ENCODE measurements at regions not wholly inside any gene's neighbourhood (a gene's known extent, or its start where the extent isn't known, plus 50 kb on each side); places are given as distances from the start of the nearest gene placed in this dataset.

DNA sequence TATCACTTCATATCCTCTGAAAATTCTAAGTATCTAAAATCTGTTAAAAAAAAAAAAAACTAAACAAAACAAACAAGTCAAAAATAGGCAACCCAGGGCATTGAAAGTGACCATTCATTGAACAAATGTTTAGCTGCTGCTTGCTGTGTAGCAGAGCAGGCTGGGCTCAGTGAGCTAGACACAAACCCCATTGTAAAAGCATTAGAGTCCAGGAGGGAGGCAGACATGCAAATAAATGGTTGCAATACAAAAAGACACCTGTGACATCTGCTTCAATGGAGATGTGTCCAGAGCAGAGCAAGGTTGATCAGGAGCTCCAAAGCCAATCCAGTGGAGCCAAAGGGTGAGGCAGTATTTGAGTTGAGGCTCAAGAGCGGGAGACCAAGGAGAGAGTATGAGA lies 267.3 kb upstream of the GATB start:
- no peaks in the 10 kb centered on the region for H3K36me3 ChIP-seq
- DNase-seq: no peak
- H3K4me3 ChIP-seq: no peak overlapping the region
- no peak overlapping the region for H3K27ac ChIP-seq
- H3K4me1 ChIP-seq: no peaks in the 10 kb centered on the region
- no peaks in the 10 kb centered on the region for H3K9me3 ChIP-seq
- intact Hi-C loops (cut with DNase I): no loop called here
- WGBS, 2 donors: 90 to 94% methylated on average over 1 of the region's 1 CpG
- TF ChIP-seq POLR2A (IDR thresholded peaks at IDR 0.05): no peak
- TF ChIP-seq, protein P1, sequence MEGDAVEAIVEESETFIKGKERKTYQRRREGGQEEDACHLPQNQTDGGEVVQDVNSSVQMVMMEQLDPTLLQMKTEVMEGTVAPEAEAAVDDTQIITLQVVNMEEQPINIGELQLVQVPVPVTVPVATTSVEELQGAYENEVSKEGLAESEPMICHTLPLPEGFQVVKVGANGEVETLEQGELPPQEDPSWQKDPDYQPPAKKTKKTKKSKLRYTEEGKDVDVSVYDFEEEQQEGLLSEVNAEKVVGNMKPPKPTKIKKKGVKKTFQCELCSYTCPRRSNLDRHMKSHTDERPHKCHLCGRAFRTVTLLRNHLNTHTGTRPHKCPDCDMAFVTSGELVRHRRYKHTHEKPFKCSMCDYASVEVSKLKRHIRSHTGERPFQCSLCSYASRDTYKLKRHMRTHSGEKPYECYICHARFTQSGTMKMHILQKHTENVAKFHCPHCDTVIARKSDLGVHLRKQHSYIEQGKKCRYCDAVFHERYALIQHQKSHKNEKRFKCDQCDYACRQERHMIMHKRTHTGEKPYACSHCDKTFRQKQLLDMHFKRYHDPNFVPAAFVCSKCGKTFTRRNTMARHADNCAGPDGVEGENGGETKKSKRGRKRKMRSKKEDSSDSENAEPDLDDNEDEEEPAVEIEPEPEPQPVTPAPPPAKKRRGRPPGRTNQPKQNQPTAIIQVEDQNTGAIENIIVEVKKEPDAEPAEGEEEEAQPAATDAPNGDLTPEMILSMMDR (IDR thresholded peaks at IDR 0.05): no peak
- H3K27me3 ChIP-seq: no peaks in the 10 kb centered on the region

DNA sequence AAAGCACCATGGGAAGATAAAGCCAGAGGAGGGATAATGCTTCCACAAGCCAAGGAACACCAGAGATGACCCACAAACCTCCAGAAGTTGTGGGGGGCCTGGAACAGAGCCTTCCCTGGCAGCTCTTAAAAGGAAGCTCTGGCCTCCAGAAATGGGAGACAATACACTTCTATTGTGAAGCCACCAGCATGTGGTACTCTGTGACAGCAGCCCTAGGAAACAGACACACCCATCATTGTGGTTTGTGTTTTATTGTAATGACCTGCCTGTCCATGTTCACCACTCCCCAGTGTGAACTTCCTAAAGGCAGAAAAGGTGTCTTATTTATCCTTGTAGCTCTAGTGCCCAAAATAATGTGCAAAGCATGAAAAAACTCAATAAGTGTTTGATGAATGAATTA lies 264.1 kb upstream of the GATB start:
- Histone ChIP-seq H3K27ac (no peak overlapping the region), H3K36me3 (no peaks in the 10 kb centered on the region), H3K27me3 (no peaks in the 10 kb centered on the region), H3K9me3 (no peaks in the 10 kb centered on the region), H3K4me3 (no peak overlapping the region), H3K4me1 (no peaks in the 10 kb centered on the region)
- DNase-seq: no peak
- intact Hi-C loops (cut with DNase I): no loop called here
- no peak for TF ChIP-seq POLR2A (IDR thresholded peaks at IDR 0.05)
- TF ChIP-seq, protein P1 (IDR thresholded peaks at IDR 0.05): no peak

DNA sequence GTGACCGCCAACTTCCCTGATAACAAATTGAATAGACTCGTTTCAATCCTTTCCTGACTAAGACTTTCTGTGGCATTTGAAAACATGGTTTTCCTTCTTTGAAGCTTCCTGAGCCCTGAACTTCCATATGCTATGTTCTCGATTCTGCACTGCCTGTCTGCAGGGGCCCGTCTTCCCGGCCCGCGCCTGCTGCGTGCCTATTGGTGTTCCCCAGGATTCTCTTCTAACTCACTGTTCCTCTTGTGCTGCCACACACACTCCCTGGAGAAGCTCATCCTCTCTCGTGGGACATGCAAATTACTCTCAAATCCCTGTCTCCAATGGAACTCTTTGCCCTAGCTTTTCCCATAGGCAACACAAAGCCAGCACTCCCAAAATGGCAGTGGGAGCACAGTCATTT lies 262.9 kb upstream of the GATB start:
- WGBS, 2 donors: 81 to 86% methylated on average over 9 of the region's 9 CpGs
- Histone ChIP-seq H3K4me3 (no peak overlapping the region), H3K4me1 (no peaks in the 10 kb centered on the region), H3K9me3 (no peaks in the 10 kb centered on the region), H3K36me3 (no peaks in the 10 kb centered on the region), H3K27ac (no peak overlapping the region), H3K27me3 (no peaks in the 10 kb centered on the region)
- DNase-seq: no peak
- intact Hi-C loops (cut with DNase I): no loop called here
- TF ChIP-seq, protein P1 (IDR thresholded peaks at IDR 0.05): no peak
- no peak for TF ChIP-seq POLR2A (IDR thresholded peaks at IDR 0.05)

DNA sequence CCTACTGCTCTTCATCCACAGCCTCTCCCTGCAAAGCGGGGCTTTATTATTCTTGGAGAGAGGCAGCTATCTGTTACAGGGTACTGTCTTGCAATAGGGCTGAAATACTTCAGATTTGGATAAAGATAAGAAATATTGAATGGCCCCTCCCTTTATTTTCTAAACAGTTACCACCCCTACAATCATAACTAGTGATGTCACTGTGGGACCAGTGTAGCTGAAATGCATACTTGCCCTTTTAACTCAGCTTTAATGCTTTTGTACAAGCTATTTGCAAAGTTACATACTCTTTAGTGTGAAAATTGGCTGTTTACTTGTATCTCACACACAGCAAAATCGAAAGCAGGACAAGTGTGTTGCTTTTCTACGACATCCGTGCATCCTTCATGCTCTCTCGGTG lies 261.7 kb upstream of the GATB start:
- intact Hi-C loops (cut with DNase I): no loop called here
- no peaks in the 10 kb centered on the region for H3K36me3 ChIP-seq
- no peaks in the 10 kb centered on the region for H3K27me3 ChIP-seq

DNA sequence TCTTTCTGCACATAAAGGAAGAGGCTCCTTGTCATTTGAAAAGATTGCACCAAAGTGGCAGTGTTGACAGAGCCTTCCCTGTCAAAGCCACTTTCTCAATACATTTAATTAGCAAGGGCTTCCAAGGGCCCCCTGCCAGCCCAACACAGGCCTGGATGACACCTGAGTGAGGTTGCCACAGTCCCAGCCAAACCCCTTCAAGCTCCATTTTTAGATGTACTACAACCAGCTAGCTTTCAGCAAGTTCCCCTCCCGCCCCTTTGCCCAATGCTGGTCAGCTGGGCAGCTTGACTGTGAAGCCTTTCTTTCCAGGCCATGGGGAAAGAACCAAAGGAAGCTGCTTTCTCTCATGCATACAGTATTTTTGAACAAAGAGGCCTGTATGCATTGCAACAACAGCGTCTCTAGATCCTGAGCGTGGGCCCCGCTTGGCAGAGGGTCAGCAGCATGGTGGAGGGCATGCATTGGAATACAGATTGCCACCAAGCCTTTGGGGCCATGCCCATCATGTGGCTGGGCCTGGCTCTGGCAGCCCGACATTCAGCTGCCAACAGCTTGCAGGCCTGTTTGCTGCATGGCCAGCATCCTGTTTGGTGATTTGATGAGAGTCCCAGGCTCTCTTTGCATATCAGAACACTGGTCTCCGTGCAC lies 261.1 kb upstream of the GATB start:
- no peak overlapping the region for H3K27ac ChIP-seq
- DNase-seq: no peak
- 70 to 83% methylated on average over 2 to 3 of the region's 6 CpGs for WGBS, 2 donors
- TF ChIP-seq, protein P1 (IDR thresholded peaks at IDR 0.05): no peak
- no peaks in the 10 kb centered on the region for H3K27me3 ChIP-seq
- no peaks in the 10 kb centered on the region for H3K36me3 ChIP-seq
- intact Hi-C loops (cut with DNase I): no loop called here
- H3K4me3 ChIP-seq: no peak overlapping the region
- no peaks in the 10 kb centered on the region for H3K9me3 ChIP-seq
- H3K4me1 ChIP-seq: no peaks in the 10 kb centered on the region

More for the DNA sequence above, 261.7 kb upstream of the GATB start:
- no peak overlapping the region for H3K27ac ChIP-seq
- no peaks in the 10 kb centered on the region for H3K4me1 ChIP-seq
- TF ChIP-seq, protein P1 (IDR thresholded peaks at IDR 0.05): no peak
- no peak for TF ChIP-seq POLR2A (IDR thresholded peaks at IDR 0.05)
- H3K9me3 ChIP-seq: no peaks in the 10 kb centered on the region
- H3K4me3 ChIP-seq: no peak overlapping the region
- no peak for DNase-seq
- WGBS, 2 donors: 82 to 86% methylated on average over 5 of the region's 5 CpGs

Data from esophagus squamous epithelium (tissue), 5 donors.